Stimulated activated CD4-positive, alpha-beta T cell treated with anti-CD3 and anti-CD28 coated beads, Interleukin-12 subunit alpha, Interleukin-12 subunit beta, amount 100 ng/mL, for 48 hours (primary cell): ENCODE measurements at regions not wholly inside any gene's neighbourhood (a gene's known extent, or its start where the extent isn't known, plus 50 kb on each side); places are given as distances from the start of the nearest gene placed in this dataset.
"Not testable (repeated sequence)": the region's sequence is repeated elsewhere in the genome, so short reads cannot be mapped to it uniquely, and the experiment has no call there.

Experiments used
- DNase-seq, 3 donors: peaks; one replicate each; pipeline ENCODE4 v3.0.0-alpha.2; 2020; ENCODE audit warnings: low read depth in 2 of 3, low spot score in 1 of 3

GRCh38 chr15:24139622-24140021 lies 452.5 kb upstream of the NDN start:
- DNase-seq, result not testable (repeated sequence)

GRCh38 chr15:24145070-24145469 lies 458.0 kb upstream of the NDN start:
- DNase-seq, result not testable (repeated sequence)

DNA sequence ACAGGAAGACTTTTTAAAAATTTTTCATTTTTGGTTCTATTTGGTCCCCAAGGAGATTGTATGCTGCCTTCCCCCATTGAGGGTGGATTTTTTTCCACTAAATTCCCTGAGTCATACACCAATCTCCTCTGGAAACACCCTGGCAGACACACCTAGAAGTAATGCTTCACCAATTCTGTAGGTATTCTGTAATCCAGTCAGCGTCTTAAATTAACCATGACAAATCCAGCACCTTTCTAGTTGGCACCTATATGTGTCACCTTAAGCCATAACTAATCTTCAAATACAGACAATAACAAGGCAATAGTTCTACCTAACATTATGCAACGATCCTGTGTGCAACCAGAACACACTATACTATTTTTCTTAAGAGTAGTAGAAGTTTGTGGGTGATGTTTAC lies 459.1 kb upstream of the NDN start:
- no peak for DNase-seq

DNA sequence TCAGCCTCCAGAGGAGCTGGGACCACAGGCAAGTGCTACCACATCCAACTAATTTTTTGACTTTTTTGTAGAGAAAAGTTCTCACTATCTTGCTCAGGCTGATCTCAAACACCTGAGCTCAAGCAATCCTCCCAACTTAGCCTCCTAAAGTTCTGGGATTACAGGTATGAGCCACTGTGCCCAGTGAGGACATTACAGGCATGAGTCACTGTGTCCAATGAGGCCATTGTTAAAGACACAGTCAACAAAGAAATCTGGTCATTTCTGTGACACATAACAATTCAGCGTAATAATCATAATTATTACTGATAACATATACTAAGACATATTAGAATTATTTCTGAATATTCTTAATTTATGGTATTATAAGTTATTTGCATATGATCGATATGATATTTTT lies 463.4 kb upstream of the NDN start:
- no peak for DNase-seq

GRCh38 chr15:24158306-24158705 lies 471.2 kb upstream of the NDN start:
- DNase-seq, result not testable (repeated sequence)

GRCh38 chr15:24165512-24165911 lies 478.4 kb upstream of the NDN start:
- DNase-seq, result not testable (repeated sequence)

DNA sequence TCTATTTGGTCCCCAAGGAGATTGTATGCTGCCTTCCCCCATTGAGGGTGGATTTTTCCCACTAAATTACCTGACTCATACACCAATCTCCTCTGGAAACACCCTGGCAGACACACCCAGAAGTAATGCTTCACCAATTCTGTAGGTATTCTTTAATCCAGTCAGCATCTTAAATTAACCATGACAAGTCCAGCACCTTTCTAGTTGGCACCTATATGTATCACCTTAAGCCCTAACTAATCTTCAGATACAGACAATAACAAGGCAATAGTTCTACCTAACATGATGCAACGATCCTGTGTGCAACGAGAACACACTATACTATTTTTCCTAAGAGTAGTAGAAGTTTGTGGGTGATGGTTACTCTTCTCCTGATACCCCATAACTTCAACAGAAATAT lies 473.3 kb upstream of the NPAP1 start:
- DNase-seq, result not testable (repeated sequence)

DNA sequence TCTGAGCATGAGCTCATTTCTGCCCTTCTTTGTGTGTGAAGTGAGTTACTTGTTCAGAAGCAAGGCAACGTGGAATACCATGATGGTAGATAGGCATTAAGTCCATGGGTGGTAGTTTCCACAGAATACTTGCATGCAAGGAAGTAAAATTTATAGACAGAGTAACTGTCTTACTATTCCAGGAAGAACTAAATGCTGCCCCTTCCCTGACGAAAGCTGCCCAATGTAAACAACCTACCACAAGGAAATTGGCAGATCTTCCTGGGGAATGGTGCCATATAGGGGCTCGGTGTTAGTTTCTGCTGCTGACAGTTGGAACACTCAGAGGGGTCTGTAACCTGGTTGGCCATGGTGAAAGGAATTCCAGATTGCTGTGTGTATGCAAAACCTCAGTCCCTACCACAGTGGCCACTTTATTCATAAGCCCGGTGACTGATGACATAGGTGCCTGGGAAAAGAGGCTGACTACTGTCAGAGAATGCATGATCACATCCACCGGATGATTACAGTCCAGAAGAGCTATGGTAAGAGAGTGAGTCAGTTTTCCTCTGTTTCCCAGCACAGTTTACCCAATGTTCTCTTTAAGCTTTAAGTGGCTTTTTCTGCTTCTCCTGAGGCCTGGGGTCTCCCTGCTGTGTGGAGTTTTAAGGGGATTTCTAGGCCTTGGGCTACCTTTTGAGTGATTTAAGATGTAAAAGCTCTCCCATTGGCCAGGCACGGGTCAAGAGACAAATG lies 463.7 kb upstream of the NPAP1 start:
- DNase-seq, result not testable (repeated sequence)

DNA sequence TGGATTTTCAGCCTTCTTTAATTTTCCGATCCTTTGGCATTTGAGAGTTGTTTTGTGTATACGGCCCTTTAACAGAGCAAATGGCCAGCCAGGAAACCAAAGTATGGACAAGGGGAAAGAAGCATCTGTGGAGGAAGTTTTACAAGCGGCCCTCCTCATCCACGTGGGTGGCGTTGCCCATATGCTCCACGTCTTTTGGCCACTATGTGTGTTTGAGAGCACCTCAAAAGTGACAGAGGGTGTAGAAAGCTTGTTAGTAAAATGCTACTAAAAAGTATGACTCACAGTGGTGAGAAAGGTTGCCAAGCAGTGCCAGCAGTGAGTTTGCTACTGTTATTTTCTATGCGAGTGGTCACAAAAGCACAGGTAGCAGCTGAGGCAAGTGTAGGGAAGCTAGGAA lies 451.8 kb upstream of the NPAP1 start:
- DNase-seq, result no peak

- no peak for DNase-seq
These were observed 451.4 kb upstream of the NPAP1 start for GRCh38 chr15:24224161-24224560.

DNA sequence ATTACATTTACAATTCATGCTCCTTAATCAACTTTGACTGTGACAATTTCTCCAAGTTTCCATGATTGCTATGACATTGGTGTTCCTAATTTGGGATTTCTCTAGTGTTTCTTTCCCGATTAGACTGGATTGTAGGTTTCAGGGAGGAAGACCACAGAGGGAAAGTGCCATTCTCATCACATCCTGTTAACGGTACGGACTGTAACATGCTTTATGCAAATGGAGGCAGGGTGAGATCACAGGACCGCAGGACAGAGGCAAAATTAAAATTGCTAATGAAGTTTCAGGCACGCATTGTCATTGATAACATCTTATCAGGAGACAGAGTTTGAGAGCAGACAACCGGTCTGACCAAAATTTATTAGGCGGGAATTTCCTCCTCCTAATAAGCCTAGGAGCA lies 446.7 kb upstream of the NPAP1 start:
- not testable (repeated sequence) for DNase-seq

GRCh38 chr15:24233134-24233533 lies 442.4 kb upstream of the NPAP1 start:
- DNase-seq, result not testable (repeated sequence)

GRCh38 chr15:24240580-24240979 lies 435.0 kb upstream of the NPAP1 start:
- not testable (repeated sequence) for DNase-seq

- not testable (repeated sequence) for DNase-seq
These were observed 416.5 kb upstream of the NPAP1 start for GRCh38 chr15:24259106-24259505.

GRCh38 chr15:24260407-24260806 lies 415.2 kb upstream of the NPAP1 start:
- DNase-seq, result not testable (repeated sequence)

- not testable (repeated sequence) for DNase-seq
These were observed 414.7 kb upstream of the NPAP1 start for GRCh38 chr15:24260854-24261253.

DNA sequence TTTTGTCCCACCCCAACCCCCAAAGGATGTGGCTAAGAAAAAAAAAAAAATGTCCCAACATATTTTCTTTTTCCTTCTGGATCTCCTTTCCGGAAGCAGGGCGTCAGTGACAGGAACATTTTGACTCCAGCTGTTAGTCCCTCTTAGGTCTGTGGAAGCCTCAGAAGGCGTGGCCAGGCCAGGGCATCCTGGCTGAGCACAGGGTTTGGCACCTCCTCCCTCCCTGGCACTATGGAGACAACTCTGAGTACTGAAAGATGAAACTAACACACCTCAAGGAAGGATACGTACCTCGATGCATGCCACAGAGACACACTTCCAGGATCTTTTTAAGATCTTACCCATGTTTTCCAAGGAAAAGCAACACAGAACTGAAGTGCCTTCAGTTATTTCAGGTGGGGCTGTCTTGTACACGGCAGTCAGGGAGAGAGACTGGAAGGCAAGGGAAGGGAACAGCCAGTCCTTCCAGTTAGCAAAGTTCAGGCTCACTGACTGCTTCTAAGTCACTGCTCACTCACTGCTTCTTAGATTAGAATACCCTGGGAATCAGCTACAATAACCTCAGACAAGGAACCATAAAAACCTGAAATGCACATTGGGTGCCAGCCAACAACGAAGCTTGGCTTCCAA lies 406.9 kb upstream of the NPAP1 start:
- DNase-seq, result not testable (repeated sequence)

- no peak for DNase-seq
These were observed 406.4 kb upstream of the NPAP1 start for GRCh38 chr15:24269166-24269571.

- DNase-seq, result no peak
These were observed 405.7 kb upstream of the NPAP1 start for GRCh38 chr15:24269923-24270322.

DNA sequence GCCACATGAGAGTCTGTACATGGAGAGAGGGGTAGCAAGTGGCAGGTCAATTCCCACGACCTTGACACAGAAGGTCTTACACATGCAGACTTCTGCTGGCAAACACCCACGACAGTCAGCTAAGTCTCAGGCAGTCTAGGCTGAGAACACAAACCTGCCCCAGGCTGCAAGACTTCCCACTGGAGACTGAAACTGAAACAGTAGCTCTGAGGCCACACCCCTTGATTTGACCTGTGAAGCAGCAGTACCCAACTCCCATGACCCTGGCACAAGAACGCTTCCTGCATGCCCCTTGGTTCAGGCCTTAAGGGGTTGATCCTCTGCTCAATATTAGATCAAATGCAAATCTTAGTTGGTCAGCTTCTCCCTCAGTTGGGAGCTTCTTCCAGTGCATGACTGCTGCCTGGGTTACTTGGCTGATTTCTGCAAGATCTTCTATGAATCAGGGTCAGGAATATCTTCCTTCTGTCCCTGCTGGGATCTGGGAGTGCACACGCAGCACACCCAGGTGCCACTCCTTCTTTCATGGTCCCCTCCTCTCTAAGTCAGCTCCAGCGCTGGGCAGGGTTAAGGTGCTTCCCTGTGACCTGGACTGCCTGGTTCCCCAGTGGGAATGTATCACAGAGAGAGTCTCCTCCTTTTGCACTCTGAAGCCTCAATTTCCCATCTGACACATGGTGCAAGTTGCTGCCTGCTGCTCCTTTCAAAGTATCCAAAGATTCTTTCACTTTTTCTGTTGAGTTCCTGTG lies 403.9 kb upstream of the NPAP1 start:
- DNase-seq, result not testable (repeated sequence)

GRCh38 chr15:24292837-24293236 lies 382.7 kb upstream of the NPAP1 start:
- no peak for DNase-seq

DNA sequence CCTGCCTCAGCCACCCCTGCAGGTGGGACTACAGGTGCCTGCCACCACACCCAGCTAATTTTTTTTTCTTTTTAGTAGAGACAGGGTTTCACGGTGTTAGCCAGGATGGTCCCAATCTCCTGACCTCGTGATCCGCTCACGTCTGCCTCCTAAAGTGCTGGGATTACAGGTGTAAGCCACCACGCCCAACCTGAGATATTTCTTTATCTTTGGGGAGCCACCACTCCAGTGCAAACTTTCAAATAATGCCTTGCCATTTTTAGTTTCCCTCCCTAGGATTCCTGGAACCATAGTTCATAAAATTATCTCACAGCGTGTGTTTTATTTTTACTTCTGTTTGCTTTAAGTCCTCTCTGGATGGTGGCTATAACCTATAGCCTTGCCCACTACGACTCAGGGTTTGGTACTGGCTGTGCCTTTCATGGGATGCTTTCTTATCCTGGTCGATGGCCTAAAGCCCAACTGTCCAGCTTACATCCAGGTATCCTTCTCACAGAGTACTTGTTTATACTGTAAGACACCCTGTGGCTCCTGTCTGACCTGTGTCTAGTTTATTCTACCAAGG lies 374.7 kb upstream of the NPAP1 start:
- not testable (repeated sequence) for DNase-seq
